G401 (cell line): ENCODE measurements at regions not wholly inside any gene's neighbourhood (a gene's known extent, or its start where the extent isn't known, plus 50 kb on each side); places are given as distances from the start of the nearest gene placed in this dataset.
A peak's percentile ranks its signal among the peaks of the same experiment; 100 is the strongest.

Experiments
- DNase-seq: peaks from one replicate; pipeline ENCODE4 v3.0.0-alpha.2; 2015; ENCODE audit warnings: low spot score
- in situ Hi-C: cut with HindIII; loops from 2 replicates; pipeline ENCODE4 v1.10.0; 2016; ENCODE audit warnings: low sequenced_read_pairs, mixed read lengths

DNA sequence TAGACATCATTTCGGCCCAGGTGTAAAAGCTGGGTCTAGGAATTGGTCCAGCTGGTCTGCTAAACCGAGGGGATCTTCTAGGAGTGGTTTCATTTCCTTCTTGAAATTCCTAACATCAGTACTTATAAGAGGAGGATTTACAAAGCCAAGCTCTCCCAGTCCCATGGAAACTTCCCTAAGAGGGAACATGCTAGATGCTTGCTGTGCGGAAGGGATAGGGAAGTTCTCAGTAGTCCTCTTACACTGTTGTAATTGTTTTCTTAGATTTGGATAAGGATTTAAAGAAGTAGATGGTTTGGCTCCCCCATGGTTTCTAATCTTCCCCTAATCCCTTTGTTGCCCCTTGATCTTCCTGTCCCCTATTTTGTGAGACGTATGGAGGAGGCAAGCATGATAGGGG, 89.7 kb upstream of the XCR1 start:
- in situ Hi-C loops, result no loop called here

DNA sequence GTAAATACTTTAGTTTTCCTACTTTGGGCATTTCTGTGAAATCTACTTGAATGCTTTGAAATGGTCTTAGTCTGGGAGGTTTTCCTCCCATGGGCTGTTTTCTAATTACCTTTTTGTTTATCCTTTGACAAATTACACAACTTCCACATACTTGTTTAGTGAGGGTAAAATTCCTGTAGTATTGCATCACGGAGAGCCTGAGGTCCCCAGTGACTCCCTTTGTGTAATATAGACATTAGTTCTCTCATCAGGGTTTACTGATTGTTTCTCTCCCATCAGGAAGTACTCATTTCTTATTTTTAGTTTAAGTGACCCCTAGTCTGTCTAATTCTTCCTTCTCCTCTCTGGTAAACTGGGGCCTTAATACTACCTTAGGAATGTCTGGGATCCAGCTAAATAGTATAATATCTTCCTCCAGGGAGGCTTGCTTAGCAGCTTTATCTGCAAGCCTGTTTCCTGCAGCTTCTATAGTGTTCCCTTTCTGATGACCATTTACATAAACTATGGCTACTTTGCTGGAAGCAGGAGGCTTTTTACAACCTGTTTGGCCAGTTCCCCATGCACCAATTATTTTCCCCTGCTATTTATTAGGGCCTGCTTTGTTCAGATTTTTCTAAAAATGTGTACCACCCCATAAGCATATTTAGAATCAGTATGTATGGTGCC, 87.2 kb upstream of the XCR1 start:
- in situ Hi-C loops, result no loop called here
- DNase-seq, result peak; percentile 39

More for the DNA sequence above, 89.7 kb upstream of the XCR1 start:
- DNase-seq, result peak; percentile 32

DNA sequence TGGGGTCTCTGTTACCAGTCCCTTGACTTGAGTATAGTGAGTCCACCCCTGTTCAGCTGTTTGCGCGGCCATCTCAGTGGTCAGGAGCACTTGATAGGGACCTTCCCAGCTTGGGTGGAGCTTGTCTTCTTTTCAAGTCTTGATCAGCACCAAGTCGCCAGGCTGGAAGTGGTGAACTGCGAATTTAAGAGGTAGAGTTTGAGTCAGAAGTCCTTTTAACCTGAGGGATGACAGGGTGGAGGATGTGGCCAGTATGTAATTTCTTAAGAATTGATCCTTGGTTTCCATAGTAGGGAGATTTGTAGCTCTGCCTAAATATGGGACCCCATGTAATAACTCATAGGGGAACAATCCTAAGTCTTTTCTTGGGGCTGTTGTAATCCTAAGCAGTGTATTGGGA, 86.3 kb upstream of the XCR1 start:
- in situ Hi-C loops, result no loop called here
- DNase-seq, result no peak

DNA sequence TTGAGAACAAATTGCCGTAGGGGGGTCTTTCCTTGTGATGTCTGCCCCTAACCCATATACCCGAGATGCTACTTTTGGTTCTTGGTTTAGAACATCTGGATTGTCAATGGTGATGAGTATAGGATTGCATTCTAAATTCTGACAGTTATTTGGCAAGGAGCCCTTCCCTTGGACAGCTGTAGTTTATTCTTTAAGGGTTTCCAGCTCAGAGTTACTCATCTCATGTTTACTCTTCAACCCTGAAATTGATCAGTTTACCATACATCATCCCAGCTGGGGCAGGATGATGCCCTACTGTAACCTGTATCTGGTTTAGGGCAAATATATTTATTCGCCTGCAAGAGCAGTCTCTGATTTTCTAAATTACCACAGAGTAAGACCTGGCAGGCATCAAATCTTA, 85.7 kb upstream of the XCR1 start:
- in situ Hi-C loops, result no loop called here
- DNase-seq, result no peak

DNA sequence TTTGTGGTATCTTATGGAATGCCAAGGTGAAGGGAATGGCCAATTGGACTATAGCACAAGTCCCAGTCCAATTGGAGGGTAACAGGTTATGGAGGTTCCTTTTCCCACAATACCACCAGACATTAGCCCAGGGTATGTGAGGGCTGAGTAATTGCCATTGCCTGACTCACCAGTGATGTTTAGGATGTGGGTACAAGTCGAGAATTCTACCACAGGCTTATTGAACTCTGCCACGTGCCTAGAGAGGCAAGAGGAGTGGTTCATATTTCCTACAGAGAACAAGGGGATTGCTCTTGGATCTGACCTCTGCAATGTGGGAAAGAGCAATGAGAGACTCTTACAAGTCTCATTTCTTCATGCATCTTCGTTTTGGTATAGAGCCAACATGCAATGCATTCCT, 85.0 kb upstream of the XCR1 start:
- in situ Hi-C loops, result no loop called here
- no peak for DNase-seq

DNA sequence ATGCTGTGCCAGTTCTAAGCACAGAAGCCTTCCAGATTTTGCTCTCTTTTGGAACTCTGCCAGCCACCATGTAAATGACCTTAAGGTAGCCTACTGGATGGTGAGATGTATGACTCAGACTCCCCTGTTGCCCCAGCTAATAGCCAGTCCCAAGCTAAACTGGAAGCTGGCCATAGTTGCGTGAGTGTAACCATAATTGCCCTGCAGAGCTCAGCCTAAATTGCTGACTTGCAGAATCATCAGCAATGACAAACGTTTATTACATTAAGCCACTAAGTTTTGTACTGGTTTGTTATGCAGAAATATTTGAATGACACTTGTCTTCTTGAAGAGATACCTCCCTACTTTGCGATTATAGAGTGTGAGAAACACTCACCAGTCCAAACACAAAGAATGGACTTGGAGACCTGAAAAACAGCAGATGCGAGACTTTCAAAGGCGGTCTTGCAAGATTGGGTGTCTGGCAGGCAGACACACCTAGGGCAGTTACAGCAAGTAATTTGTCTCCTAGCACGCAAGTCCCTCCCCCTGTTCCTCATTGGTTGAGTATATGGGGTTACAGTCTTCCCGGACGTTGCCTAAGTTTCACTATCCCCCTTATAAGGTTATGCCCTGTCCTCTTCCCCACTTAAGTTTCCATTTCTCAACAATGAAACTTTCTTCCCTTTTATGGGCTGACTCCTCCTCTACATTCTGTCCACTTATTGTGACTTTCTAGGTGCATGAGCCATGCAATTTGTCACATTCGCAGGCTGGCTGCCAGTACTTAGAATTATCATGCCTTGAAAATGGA, 83.6 kb upstream of the XCR1 start:
- in situ Hi-C loops, result no loop called here
- DNase-seq, result peak; percentile 49

DNA sequence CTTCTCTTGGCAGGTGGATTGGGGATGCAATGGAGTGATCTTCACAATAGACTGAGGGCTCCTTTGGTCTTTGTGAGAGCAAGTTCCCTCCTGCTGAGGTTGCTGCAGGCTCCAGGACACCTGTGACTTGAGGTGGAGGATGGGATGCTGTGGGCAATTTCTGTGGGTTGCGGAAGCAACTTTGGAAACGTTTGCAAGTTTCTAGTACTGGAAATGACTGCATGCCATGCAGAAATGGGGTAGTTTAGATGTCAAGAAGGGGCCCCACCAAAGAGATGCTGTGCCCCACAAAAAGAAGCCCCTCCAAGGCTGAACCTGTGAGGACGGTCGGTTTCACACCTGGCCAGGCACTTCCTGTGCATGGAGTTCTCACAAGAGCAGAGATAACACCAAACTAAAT, 80.4 kb upstream of the XCR1 start:
- in situ Hi-C loops, result no loop called here
- DNase-seq, result no peak

DNA sequence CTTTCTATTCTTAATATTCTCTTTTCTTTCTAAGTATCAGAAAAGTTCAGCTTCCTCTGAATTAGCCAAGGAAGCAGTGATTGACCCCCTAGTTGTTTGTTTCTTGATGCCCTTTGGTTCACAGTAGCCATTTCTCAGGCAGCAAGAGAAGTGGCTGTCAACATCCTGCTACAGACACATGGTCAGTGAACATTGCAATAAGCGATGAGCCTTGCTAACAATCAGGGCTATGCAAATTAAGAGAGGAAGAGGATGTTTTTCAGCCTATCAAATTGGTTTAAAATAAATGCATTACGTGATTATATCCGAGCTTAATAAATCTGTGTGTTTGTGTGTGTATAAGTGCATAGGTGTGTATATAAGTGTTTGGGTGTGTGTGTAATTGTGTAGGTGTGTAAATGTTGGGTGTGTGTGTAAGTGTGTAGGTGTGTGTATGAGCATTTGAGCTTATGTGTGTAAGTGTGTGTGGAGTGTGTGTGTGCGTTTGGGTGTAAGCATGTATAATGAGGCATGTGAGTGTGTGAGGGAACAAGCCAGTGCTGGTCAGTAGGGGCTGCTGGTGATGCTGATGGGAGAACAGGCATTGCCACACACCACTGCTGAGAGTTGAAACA, 78.1 kb upstream of the XCR1 start:
- DNase-seq, result no peak
- in situ Hi-C loops, result no loop called here

DNA sequence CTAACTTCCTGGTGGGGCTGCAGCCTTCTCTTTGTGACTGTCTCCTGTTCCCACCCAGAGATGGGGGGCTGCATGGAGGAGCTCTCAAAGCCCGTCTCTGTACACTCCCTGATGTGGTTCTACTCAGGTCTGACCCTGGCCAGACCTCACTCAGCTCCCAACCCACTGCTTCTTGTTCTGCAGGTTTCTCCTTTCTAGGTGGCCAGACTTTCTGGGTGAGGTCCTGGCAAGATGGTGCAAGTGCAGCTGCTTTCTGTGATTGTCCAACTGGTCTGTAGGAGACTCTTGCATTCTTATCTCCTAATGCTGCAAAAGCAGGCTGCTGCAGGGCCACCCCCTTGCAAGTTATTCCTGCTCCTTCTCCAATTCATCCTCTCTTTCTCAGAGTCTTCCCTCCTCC, 77.4 kb upstream of the XCR1 start:
- DNase-seq, result no peak
- in situ Hi-C loops, result no loop called here

DNA sequence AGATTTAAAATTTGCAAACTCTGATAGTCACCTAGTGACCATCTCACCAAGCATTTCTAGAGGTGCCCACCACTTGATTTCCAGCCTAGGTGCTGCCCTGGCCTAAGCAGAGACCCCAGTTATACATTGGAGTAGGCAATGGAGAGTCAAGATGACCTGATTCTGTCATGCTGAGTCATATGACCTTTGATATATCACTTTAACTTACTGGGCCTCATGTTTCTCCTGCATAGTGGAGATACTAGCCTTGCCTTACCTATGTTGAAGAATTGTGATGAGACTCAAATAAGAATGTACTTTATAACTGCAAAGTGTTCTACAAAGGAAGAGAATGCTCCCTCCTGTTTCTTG, 75.5 kb upstream of the XCR1 start:
- in situ Hi-C loops, result no loop called here
- no peak for DNase-seq

DNA sequence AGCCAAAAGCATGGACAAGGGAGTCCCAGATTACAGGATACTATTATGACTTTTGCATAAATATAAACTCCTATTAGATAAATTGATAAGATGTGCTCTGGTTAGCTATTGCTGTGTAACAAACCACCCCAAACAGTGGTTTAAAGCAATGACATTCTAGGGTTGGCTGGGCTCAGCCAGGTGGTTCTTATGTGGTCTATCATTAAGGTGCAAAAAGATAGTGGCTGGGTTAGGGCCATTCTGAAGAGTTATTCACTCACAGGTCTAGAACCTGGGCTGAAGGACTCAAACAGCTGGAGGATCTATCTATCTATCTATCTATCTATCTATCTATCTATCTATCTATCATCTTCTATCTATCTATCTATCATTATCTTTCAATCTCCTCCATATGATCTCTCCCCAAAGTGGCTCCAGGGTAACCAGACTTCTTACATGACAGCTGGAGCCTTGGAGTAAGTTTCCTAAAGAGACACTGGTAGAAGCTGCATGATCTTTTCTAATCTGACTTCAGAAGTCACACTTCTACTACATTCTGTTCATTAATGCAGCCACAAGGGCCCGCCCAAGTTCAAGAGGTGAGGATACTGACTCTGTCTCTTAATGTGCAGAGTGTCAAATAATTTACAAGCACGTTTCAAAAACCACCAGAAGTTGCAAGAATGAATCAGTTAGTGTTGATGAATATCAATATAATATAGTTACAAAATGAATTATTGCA, 74.9 kb upstream of the XCR1 start:
- in situ Hi-C loops, result no loop called here
- DNase-seq, result no peak

DNA sequence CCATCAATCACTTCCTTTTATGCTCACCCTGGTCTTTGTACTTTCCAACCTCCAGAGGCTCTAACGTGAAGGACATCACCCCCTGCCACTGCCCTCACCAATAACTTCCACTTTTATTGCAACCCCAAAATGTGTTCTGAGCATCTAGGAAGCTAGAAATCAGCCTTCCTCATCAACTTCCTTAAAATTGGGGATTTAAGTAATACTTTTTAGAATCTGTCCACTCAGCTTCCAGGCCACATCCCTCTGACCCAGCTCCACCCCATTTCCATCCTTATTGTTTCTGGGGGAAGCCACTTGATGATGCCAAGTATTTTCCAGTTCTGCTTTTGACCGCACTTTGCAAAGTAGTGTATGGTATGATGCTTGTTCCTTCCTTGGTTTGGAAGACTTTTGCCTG, 73.5 kb upstream of the XCR1 start:
- DNase-seq, result no peak
- in situ Hi-C loops, result no loop called here

DNA sequence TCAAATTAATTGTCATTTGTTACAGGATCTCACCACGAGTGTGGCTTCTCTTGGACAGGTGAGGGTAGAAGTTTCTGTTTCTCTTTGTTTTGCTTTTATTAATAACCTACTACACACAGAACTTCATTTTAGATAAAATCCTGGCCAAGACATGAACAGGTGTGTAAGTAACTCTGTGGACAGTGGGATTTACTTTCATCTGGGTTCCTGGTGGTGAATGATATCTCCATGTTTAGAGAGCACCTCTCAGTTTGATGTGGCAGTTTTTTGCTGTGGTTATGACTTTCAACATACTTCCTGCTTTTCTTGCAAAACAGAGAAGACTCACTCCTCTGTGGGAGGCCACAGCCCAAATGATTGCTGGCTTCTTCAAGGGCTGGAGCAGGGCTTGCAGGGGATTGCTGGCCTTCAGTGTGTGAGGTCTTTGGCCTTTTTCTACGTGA, 71.1 kb upstream of the XCR1 start:
- in situ Hi-C loops, result no loop called here
- DNase-seq, result no peak

DNA sequence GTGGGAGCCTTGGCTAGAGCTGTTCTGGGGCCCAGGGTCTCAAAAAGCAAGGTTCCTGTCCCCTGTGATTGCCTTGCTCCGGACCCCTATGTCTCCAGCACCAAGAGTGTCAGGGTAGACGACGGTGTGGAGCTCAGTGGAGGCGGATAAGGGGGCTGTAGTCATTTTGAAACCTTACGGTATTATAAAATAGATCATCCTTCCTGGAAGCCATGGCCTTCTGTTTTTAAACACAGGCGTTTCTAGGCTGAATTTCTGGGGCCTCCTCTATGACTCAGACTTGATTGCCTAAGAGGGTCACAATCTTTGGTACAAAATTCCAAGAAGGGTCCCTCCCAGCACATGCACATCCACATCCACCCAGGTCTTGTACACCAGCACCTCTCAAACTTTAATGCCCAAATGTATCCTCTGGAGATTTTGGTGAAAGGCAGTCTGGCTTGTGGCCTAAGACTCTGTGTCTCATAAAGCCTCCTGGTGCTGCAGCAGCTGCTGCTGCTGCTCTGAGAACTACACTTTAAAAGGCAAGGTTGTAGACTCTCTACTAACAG, 70.5 kb upstream of the XCR1 start:
- in situ Hi-C loops, result no loop called here
- no peak for DNase-seq

DNA sequence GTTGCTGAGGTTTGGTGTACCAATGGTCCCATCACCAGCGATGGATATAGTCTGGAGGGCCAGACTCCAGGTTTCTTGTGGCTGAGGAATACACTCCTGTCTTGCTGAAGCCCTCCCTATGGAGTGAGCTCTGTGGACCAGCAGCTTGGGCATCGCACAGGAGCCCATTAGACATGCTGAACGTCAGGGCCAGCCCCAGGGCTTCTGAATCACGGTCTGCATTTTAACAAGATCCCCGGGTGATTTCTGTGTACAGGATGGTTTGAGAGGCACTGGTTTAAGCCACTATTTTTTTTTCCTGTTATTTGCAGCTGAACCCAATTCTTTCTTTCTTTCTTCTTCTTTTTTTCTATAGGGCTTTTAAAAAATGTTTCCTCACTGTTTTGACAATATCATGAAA, 69.5 kb upstream of the XCR1 start:
- DNase-seq, result no peak
- in situ Hi-C loops, result no loop called here

DNA sequence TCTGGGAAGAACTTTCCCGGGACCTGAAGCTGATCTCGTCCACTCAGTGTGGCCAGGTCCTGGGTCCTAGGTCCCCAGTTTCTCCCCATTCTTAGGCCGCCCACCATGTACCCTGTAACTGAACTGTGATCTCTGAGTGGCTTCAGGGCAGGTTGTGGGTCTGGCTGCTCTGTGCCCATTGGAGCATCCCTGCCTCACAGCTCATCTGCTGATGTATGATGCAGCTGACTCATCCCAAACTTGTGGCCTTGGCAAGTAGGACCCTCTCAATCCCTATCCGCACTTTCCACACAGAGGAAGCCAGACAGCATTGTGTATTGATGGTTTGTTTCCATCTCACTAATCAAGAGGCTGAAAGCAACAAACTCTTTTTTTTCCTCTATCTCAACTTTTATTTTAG, 69.1 kb upstream of the XCR1 start:
- in situ Hi-C loops, result no loop called here
- no peak for DNase-seq

DNA sequence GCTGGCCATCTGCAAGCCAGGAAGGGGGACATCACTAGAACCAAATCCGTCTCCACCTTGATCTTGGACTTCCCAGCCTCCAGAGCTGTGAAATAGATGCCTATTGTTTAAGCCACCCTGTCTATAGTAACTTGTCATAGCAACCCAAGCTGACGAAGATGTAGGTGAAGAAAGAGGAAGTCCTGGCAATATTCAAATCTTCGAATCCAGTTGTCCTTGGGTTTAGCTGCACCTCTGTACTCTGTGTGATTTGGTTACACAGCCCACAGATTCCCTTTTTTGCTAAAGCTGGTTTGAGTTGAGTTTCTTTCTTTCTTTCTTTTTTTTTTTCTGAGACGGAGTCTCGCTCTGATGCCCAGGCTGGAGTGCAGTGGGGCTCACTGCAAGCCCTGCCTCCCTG, 68.0 kb upstream of the XCR1 start:
- in situ Hi-C loops, result no loop called here
- DNase-seq, result no peak

DNA sequence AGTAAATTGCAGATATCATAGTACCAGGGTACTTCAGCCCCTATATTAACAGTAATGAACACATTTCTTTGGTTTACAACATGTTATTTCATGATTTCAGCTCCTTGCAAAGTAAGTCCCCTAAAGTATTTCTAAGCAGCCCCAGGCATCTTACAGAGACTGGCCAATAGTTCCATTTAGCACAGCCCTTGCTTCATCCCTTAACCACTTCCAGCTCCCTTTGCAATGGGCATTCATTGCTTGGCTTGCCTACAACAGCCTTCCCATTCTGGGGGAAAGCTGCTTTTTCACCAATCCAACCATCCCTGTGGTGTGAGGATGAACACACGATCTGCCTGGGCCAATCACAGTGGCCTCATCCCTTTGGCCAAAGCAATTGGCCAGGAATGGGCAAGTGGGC, 67.2 kb upstream of the XCR1 start:
- in situ Hi-C loops, result no loop called here
- DNase-seq, result no peak

DNA sequence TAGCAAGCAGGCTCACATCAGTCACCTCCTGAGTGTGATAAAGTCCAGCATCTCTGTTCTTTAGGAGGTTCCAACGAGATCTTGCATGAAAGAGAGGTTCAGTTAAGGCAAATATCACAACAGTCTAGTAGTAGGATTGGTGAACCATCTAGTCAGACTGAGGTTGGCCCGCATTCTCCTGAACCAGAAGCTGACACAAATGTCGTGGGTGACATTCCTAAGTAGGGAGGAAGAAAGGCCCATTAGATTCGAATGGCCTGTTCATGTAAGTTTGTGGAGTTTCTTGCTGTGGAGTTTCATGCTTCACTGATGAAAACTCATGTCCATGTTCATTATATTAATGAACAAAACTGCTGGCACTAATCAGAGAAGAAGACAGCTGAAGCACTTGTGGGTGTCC, 66.7 kb upstream of the XCR1 start:
- in situ Hi-C loops, result no loop called here
- no peak for DNase-seq
